ENCODE measurements at regions not wholly inside any gene's neighbourhood (a gene's known extent, or its start where the extent isn't known, plus 50 kb on each side); places are given as distances from the start of the nearest gene placed in this dataset.

GRCh38 chr15:39471785-39472574, 108.9 kb upstream of the THBS1 start:
- POLR2A ChIA-PET (ENCODE audit: low non-redundant PET), result no interaction called here
- TF ChIP-seq CTCF (conservative IDR thresholded peaks at IDR 0.05; ENCODE audit: low read depth), result no peak

GRCh38 chr15:39472621-39473297, 108.1 kb upstream of the THBS1 start:
- no peak for TF ChIP-seq CTCF (conservative IDR thresholded peaks at IDR 0.05; ENCODE audit: low read depth)
- ChIA-PET POLR2A (ENCODE audit: low non-redundant PET) (no interaction called here), CTCF (no interaction called here)
- H3K27ac ChIP-seq, result no peak overlapping the region
- no peak for DNase-seq (ENCODE audit: low spot score)

More at GRCh38 chr15:39471785-39472574, 108.9 kb upstream of the THBS1 start:
- CTCF ChIA-PET, result no interaction called here
- DNase-seq (ENCODE audit: low spot score), result no peak
- H3K27ac ChIP-seq, result no peak overlapping the region

- ChIA-PET CTCF (no interaction called here), POLR2A (ENCODE audit: low non-redundant PET) (no interaction called here)
- H3K27ac ChIP-seq, result no peak overlapping the region
- no peak for TF ChIP-seq CTCF (conservative IDR thresholded peaks at IDR 0.05; ENCODE audit: low read depth)
- no peak for DNase-seq (ENCODE audit: low spot score)
Observed at GRCh38 chr15:39473298-39473947, 107.5 kb upstream of the THBS1 start.

GRCh38 chr15:39474657-39475056, 106.2 kb upstream of the THBS1 start:
- H3K27ac ChIP-seq, result no peak overlapping the region
- CTCF ChIA-PET, result no interaction called here
- no peak for TF ChIP-seq CTCF (conservative IDR thresholded peaks at IDR 0.05; ENCODE audit: low read depth)
- DNase-seq (ENCODE audit: low spot score), result no peak
- POLR2A ChIA-PET (ENCODE audit: low non-redundant PET), result no interaction called here

- CTCF ChIA-PET, result no interaction called here
- no peak overlapping the region for H3K27ac ChIP-seq
- POLR2A ChIA-PET (ENCODE audit: low non-redundant PET), result no interaction called here
- TF ChIP-seq CTCF (conservative IDR thresholded peaks at IDR 0.05; ENCODE audit: low read depth), result no peak
- no peak for DNase-seq (ENCODE audit: low spot score)
Observed at GRCh38 chr15:39478996-39479395, 101.9 kb upstream of the THBS1 start.

- no peak for DNase-seq (ENCODE audit: low spot score)
- H3K27ac ChIP-seq, result no peak overlapping the region
- CTCF ChIA-PET, result no interaction called here
- no peak for TF ChIP-seq CTCF (conservative IDR thresholded peaks at IDR 0.05; ENCODE audit: low read depth)
- POLR2A ChIA-PET (ENCODE audit: low non-redundant PET), result no interaction called here
Observed at GRCh38 chr15:39479911-39480310, 101.0 kb upstream of the THBS1 start.

Data from RWPE1 (cell line).